Dermis microvascular lymphatic vessel endothelial cell (primary cell): ENCODE measurements at regions not wholly inside any gene's neighbourhood (a gene's known extent, or its start where the extent isn't known, plus 50 kb on each side); places are given as distances from the start of the nearest gene placed in this dataset.
A peak's percentile ranks its signal among the peaks of the same experiment; 100 is the strongest.

Source experiments
- DNase-seq, 2 donors: peaks; one replicate each; pipeline versions ENCODE4 v3.0.0 to v3.0.0-alpha.2; 2010; ENCODE audit warnings: low read depth in 2 of 2

- DNase-seq, result no peak
These were observed 123.4 kb downstream of the NXNL2 start for GRCh38 chr9:88658311-88658822.

- no peak for DNase-seq
These were observed 124.1 kb downstream of the NXNL2 start for GRCh38 chr9:88659126-88659525.

GRCh38 chr9:88660611-88661010 lies 125.6 kb downstream of the NXNL2 start:
- DNase-seq, result peak in 1 of 2 donors; percentile 44

GRCh38 chr9:88661759-88662158 lies 126.8 kb downstream of the NXNL2 start:
- DNase-seq, result peak in 1 of 2 donors; percentile 37

- no peak for DNase-seq
These were observed 128.9 kb downstream of the NXNL2 start for GRCh38 chr9:88663771-88664419.

GRCh38 chr9:88664773-88665172 lies 129.8 kb downstream of the NXNL2 start:
- no peak for DNase-seq

GRCh38 chr9:88672874-88673689 lies 138.1 kb downstream of the NXNL2 start:
- DNase-seq, result no peak

GRCh38 chr9:88673886-88674285 lies 138.9 kb downstream of the NXNL2 start:
- no peak for DNase-seq

- no peak for DNase-seq
These were observed 141.7 kb downstream of the NXNL2 start for GRCh38 chr9:88676644-88677043.

- no peak for DNase-seq
These were observed 143.0 kb downstream of the NXNL2 start for GRCh38 chr9:88678008-88678407.

- DNase-seq, result no peak
These were observed 143.5 kb downstream of the NXNL2 start for GRCh38 chr9:88678431-88678830.

GRCh38 chr9:88680041-88680440 lies 145.1 kb downstream of the NXNL2 start:
- no peak for DNase-seq

GRCh38 chr9:88680505-88681160 lies 145.7 kb downstream of the NXNL2 start:
- no peak for DNase-seq

- DNase-seq, result no peak
These were observed 146.5 kb downstream of the NXNL2 start for GRCh38 chr9:88681434-88681833.

GRCh38 chr9:88682431-88682831 lies 147.5 kb downstream of the NXNL2 start:
- no peak for DNase-seq

GRCh38 chr9:88684046-88684445 lies 149.1 kb downstream of the NXNL2 start:
- no peak for DNase-seq

- DNase-seq, result no peak
These were observed 149.9 kb downstream of the NXNL2 start for GRCh38 chr9:88684845-88685244.

- DNase-seq, result no peak
These were observed 151.0 kb downstream of the NXNL2 start for GRCh38 chr9:88685966-88686365.

- no peak for DNase-seq
These were observed 154.7 kb downstream of the NXNL2 start for GRCh38 chr9:88689509-88690298.

- DNase-seq, result no peak
These were observed 155.7 kb downstream of the NXNL2 start for GRCh38 chr9:88690628-88691027.

- no peak for DNase-seq
These were observed 156.1 kb downstream of the NXNL2 start for GRCh38 chr9:88691091-88691490.

GRCh38 chr9:88691811-88692210 lies 156.8 kb downstream of the NXNL2 start:
- DNase-seq, result no peak
